ENCODE measurements at regions not wholly inside any gene's neighbourhood (a gene's known extent, or its start where the extent isn't known, plus 50 kb on each side); places are given as distances from the start of the nearest gene placed in this dataset.

DNA sequence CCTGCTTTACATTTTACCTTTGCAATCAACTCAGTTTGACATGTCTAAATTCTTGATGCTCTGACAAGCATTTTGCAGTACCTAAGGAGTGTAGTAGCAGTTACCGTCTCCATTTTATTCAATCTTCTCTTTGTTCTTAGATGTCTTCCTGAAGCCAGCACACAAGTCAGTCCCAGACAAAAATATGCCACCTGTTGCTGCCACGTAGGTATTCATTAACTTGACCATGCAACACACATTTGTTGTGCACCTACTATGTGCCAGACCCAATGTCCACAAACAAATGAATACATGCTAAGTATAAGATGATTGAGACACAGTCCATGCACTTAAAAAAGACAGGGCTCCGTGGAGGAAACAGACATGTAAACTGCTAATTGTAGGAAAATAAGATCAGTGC, 81.5 kb upstream of the NGF start:
- no peak for DNase-seq (ENCODE audit: low spot score)
- Histone ChIP-seq H3K9me3 (ENCODE audit: control insufficient read depth in 4 of 4, low read length in 3 of 4) (peaks cover 0 to 11% (median 3%) of the 10 kb centered on the region in 4 donors), H3K27ac (ENCODE audit: low read depth in 1 of 2, low read length in 2 of 2) (no peak overlapping the region), H3K4me3 (ENCODE audit: low read depth in 1 of 3, low read length in 3 of 3) (no peak overlapping the region), H3K4me1 (ENCODE audit: control insufficient read depth in 4 of 4, insufficient read depth in 4 of 4, low read length in 3 of 4) (no peaks in the 10 kb centered on the region), H3K27me3 (ENCODE audit: control insufficient read depth in 4 of 4, insufficient read depth in 4 of 4, low read length in 3 of 4) (no peaks in the 10 kb centered on the region), H3K9ac (ENCODE audit: low read depth in 1 of 2, low read length in 2 of 2) (no peak overlapping the region), H3K36me3 (ENCODE audit: control insufficient read depth in 4 of 4, insufficient read depth in 3 of 4, low read depth in 1 of 4, low read length in 3 of 4) (no peaks in the 10 kb centered on the region)
- TF ChIP-seq FOXA2 (IDR thresholded peaks at IDR 0.05): no peak
- TF ChIP-seq FOXA1 (IDR thresholded peaks at IDR 0.05): no peak
- TF ChIP-seq, protein P1, sequence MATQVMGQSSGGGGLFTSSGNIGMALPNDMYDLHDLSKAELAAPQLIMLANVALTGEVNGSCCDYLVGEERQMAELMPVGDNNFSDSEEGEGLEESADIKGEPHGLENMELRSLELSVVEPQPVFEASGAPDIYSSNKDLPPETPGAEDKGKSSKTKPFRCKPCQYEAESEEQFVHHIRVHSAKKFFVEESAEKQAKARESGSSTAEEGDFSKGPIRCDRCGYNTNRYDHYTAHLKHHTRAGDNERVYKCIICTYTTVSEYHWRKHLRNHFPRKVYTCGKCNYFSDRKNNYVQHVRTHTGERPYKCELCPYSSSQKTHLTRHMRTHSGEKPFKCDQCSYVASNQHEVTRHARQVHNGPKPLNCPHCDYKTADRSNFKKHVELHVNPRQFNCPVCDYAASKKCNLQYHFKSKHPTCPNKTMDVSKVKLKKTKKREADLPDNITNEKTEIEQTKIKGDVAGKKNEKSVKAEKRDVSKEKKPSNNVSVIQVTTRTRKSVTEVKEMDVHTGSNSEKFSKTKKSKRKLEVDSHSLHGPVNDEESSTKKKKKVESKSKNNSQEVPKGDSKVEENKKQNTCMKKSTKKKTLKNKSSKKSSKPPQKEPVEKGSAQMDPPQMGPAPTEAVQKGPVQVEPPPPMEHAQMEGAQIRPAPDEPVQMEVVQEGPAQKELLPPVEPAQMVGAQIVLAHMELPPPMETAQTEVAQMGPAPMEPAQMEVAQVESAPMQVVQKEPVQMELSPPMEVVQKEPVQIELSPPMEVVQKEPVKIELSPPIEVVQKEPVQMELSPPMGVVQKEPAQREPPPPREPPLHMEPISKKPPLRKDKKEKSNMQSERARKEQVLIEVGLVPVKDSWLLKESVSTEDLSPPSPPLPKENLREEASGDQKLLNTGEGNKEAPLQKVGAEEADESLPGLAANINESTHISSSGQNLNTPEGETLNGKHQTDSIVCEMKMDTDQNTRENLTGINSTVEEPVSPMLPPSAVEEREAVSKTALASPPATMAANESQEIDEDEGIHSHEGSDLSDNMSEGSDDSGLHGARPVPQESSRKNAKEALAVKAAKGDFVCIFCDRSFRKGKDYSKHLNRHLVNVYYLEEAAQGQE (IDR thresholded peaks at IDR 0.05): no peak
- TF ChIP-seq, protein P2, sequence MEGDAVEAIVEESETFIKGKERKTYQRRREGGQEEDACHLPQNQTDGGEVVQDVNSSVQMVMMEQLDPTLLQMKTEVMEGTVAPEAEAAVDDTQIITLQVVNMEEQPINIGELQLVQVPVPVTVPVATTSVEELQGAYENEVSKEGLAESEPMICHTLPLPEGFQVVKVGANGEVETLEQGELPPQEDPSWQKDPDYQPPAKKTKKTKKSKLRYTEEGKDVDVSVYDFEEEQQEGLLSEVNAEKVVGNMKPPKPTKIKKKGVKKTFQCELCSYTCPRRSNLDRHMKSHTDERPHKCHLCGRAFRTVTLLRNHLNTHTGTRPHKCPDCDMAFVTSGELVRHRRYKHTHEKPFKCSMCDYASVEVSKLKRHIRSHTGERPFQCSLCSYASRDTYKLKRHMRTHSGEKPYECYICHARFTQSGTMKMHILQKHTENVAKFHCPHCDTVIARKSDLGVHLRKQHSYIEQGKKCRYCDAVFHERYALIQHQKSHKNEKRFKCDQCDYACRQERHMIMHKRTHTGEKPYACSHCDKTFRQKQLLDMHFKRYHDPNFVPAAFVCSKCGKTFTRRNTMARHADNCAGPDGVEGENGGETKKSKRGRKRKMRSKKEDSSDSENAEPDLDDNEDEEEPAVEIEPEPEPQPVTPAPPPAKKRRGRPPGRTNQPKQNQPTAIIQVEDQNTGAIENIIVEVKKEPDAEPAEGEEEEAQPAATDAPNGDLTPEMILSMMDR (IDR thresholded peaks at IDR 0.05; ENCODE audit: low read depth, low read length, missing input control): no peak
- TF ChIP-seq RXRA (IDR thresholded peaks at IDR 0.05): no peak
- TF ChIP-seq EGR1 (IDR thresholded peaks at IDR 0.05; ENCODE audit: low read depth in 2 of 2): no peak
- TF ChIP-seq YY1 (IDR thresholded peaks at IDR 0.05): no peak
- TF ChIP-seq, protein P3, sequence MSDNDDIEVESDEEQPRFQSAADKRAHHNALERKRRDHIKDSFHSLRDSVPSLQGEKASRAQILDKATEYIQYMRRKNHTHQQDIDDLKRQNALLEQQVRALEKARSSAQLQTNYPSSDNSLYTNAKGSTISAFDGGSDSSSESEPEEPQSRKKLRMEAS (IDR thresholded peaks at IDR 0.05): no peak
- no peak for TF ChIP-seq RAD21 (IDR thresholded peaks at IDR 0.05)
- no peak for TF ChIP-seq SP1 (IDR thresholded peaks at IDR 0.05)
- no peak for TF ChIP-seq GABPA (IDR thresholded peaks at IDR 0.05 in 1 of 2, conservative IDR thresholded peaks at IDR 0.05 in 1 of 2)
- TF ChIP-seq NR2F2 (IDR thresholded peaks at IDR 0.05): no peak
- TF ChIP-seq, protein P4, sequence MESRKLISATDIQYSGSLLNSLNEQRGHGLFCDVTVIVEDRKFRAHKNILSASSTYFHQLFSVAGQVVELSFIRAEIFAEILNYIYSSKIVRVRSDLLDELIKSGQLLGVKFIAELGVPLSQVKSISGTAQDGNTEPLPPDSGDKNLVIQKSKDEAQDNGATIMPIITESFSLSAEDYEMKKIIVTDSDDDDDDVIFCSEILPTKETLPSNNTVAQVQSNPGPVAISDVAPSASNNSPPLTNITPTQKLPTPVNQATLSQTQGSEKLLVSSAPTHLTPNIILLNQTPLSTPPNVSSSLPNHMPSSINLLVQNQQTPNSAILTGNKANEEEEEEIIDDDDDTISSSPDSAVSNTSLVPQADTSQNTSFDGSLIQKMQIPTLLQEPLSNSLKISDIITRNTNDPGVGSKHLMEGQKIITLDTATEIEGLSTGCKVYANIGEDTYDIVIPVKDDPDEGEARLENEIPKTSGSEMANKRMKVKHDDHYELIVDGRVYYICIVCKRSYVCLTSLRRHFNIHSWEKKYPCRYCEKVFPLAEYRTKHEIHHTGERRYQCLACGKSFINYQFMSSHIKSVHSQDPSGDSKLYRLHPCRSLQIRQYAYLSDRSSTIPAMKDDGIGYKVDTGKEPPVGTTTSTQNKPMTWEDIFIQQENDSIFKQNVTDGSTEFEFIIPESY (IDR thresholded peaks at IDR 0.05): no peak
- TF ChIP-seq HNF4G (IDR thresholded peaks at IDR 0.05): no peak
- TF ChIP-seq, protein P5, sequence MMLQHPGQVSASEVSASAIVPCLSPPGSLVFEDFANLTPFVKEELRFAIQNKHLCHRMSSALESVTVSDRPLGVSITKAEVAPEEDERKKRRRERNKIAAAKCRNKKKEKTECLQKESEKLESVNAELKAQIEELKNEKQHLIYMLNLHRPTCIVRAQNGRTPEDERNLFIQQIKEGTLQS (IDR thresholded peaks at IDR 0.05): no peak
- TF ChIP-seq TAF1 (conservative IDR thresholded peaks at IDR 0.05): no peak
- no peak for TF ChIP-seq HNF4A (conservative IDR thresholded peaks at IDR 0.05)
- TF ChIP-seq JUND (IDR thresholded peaks at IDR 0.05): no peak
- 48% methylated on average over 3 of the region's 3 CpGs for WGBS

All from liver (tissue), 8 donors.